Upper lobe of left lung (tissue), 4 donors: ENCODE measurements at regions not wholly inside any gene's neighbourhood (a gene's known extent, or its start where the extent isn't known, plus 50 kb on each side); places are given as distances from the start of the nearest gene placed in this dataset.

Experiments used
- CTCF ChIP-seq, 6 experiments: fragments of 450-650 bp in 4 of 6; fragments of 200-600 bp in 2 of 6; sonication (generic) in 2 of 6; IDR thresholded peaks; one replicate each; pipeline ENCODE4 v1.5.1; 2016 to 2019; ENCODE audit warnings: antibody characterized with exemption in 6 of 6
- EP300 ChIP-seq, 4 donors: sonication (generic); formaldehyde crosslinking; IDR thresholded peaks; one replicate each; pipeline ENCODE4 v1.5.1; 2017; ENCODE audit warnings: antibody characterized with exemption in 4 of 4, control low read depth in 2 of 4

- TF ChIP-seq CTCF (IDR thresholded peaks at IDR 0.05): no peak
- TF ChIP-seq EP300 (IDR thresholded peaks at IDR 0.05): no peak
Observed at GRCh38 chr5:99449786-99450185, 521.0 kb upstream of the CHD1 start.
